WI38 (cell line): ENCODE measurements at regions not wholly inside any gene's neighbourhood (a gene's known extent, or its start where the extent isn't known, plus 50 kb on each side); places are given as distances from the start of the nearest gene placed in this dataset.

Experiments used
- H3K4me3 ChIP-seq: 2 replicates; pipeline ENCODE4 v1.5.1; 2011; ENCODE audit warnings: low read depth, mild to moderate bottlenecking, control low read depth, low read length
- TF ChIP-seq, protein P1 (sequence below): IDR thresholded peaks from 2 replicates; pipeline ENCODE4 v1.5.1; 2012; ENCODE audit warnings: low read depth, mild to moderate bottlenecking, control low read depth, low read length

DNA sequence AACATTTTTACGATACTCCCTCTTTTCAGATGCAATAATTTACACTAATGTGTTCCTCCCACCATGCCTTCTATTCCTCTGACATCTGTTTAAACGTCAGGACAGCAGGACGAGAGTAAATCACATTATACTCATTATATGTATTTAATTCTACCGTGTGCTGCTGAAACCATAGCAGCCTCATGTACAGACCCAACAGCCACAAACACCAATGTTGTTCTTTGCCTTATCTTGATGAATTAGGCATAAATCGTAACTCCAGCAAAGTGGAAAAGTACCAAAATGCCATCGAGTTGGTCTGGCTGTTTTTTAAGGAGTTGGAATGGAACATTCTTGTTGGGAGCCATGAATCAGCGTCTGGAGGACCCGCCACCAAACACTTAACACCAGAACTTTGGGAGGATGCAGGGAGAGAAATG is 82.9 kb upstream of the FOXF1 start:
- no peak overlapping the region for H3K4me3 ChIP-seq
- TF ChIP-seq, protein P1, sequence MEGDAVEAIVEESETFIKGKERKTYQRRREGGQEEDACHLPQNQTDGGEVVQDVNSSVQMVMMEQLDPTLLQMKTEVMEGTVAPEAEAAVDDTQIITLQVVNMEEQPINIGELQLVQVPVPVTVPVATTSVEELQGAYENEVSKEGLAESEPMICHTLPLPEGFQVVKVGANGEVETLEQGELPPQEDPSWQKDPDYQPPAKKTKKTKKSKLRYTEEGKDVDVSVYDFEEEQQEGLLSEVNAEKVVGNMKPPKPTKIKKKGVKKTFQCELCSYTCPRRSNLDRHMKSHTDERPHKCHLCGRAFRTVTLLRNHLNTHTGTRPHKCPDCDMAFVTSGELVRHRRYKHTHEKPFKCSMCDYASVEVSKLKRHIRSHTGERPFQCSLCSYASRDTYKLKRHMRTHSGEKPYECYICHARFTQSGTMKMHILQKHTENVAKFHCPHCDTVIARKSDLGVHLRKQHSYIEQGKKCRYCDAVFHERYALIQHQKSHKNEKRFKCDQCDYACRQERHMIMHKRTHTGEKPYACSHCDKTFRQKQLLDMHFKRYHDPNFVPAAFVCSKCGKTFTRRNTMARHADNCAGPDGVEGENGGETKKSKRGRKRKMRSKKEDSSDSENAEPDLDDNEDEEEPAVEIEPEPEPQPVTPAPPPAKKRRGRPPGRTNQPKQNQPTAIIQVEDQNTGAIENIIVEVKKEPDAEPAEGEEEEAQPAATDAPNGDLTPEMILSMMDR: no peak

DNA sequence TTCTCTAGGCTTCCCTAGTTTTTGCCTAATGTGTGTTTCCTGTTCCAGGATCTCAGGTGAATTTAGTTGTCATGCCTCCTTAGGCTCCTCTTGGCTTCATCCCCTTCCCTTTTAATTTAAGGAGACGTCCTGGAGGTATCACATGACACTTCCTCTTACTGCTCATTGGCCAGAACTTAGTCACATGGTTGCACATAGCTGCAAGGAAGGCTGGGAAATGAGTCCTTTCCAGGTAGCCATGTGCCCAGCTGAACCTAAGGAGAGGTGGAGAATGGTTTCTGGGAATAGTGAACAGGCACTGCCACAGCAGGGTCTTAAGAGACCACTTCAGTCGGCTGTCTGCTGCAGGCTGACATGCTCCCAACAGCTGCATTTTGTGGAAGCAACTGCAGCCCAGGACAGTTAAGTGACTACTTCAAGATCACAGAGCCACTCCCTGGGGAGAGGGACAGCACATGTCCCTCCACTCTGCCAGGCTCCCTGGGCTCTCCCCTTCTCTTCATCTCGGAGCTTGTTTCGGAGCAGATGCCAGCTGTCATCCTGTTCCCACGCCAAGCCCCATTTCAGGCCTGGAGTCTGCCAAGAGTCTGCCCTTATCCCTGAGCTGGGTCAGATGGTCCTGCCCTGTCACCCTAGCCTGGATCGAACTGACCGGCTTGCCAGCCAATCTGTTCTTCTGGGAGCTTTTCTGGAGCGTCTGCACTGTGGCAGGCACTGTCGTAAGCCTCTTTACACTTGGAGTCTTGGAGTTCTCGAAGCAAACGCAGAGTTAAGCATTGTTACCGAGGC is 81.4 kb upstream of the FOXF1 start:
- TF ChIP-seq, protein P1: no peak
- no peak overlapping the region for H3K4me3 ChIP-seq

DNA sequence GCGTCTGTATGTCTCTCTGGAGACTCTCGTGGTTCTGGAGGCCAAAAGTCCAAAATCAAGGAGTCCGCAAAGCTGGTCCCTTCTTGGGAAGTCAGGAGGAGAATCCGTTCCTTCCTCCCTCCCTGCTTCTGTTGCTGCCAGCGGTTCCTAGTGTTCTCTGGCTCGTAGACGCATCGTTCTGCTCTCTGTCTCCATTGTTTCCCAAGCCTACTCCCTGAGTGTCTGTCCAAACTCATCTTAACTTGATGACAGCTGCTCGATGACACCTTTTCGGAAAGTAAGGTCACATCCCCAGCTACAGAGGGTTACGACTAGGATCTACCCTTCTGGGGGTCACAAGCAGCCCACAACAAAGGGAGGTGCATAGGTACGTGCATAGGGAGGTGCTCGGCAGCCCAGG is 80.7 kb upstream of the FOXF1 start:
- H3K4me3 ChIP-seq: no peak overlapping the region
- TF ChIP-seq, protein P1: no peak

DNA sequence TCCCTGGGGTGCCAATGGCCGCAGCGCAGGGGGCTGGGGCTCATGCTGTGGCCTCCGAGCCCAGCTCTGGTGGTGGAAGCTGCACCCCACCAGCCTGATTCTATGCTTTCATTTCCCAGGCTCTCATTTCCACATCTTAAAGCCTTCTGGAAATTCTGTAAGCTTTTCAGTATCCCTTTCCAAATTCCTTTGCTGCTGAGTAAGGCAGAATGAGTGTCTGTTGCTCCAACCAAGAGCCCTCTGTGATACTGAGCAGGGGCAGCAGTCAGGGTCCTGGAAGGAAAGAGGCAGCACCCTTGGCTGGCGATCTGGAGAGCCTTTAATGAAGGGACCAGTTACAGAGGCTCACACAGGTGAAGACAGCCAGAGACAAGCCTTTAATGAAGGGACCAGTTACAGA is 79.5 kb upstream of the FOXF1 start:
- no peak overlapping the region for H3K4me3 ChIP-seq
- TF ChIP-seq, protein P1: no peak

DNA sequence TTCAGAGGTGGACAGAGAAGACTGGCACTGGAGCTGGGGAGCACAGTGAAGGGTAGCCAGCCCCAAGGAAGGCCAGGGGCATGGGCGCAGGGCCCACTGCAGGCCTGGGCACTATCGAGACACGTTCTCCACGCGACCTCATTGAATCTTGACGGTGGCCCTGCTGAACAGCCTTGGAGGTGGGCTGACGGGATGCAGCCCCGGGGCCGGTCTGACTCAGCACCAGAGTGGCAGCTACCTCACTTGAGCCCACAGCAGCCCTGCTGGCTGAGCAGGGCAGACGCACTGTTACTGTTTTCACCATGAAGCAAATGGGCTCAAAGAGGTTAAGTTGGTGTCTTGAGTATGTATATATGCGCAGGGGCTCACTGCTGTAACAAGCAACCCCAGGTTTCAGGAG is 78.8 kb upstream of the FOXF1 start:
- TF ChIP-seq, protein P1: no peak
- H3K4me3 ChIP-seq: no peak overlapping the region

DNA sequence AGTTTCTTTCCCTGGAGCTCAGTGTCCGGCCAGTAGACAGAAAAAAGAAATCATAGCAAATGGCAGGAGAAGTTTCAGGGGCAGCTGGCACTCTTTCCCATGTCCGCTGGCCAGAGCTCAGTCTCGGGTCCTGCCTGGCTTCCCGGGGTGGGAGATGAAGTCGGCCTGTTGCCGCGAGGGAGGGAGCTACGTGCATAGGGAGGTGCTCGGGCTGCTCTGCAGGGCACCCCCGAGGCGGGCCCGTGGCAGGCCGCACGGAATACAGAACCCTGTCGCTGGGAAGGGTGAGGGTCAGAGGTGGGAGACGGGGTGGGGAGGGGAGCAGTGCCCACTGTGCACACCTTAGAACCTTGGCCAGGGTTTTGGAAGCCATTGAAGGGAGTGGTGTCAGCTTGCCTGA is 78.3 kb upstream of the FOXF1 start:
- TF ChIP-seq, protein P1: no peak
- no peak overlapping the region for H3K4me3 ChIP-seq

DNA sequence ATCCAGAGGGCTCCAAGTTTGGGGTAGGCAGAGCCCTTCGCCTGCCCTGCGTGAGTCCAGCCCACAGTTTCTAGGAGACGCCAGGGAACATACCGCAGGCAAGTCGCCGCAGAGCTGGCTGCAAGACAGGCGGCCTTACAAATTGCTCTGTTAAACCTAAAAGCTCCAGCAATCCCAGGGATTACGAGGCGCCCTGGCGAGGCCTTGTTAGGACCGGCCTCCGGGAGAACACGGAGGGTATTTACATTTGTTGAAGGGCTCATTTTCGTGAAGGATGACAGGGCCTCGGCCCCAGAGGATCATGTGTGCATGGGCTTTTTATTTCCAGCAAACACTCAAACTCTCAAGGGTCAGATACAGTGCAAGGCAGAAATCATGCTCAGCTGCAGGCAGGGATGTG is 77.6 kb upstream of the FOXF1 start:
- TF ChIP-seq, protein P1: no peak
- H3K4me3 ChIP-seq: no peak overlapping the region
